Skeletal muscle tissue (tissue), 3 donors: ENCODE measurements at regions not wholly inside any gene's neighbourhood (a gene's known extent, or its start where the extent isn't known, plus 50 kb on each side); places are given as distances from the start of the nearest gene placed in this dataset.

Experiments
- H3K27ac ChIP-seq: one replicate; pipeline ENCODE4 v1.7.0; 2013; ENCODE audit warnings: mild to moderate bottlenecking, low read depth, low read length, inconsistent platforms
- H3K27me3 ChIP-seq, 3 donors: one replicate each; pipeline ENCODE4 v1.7.0; 2013; ENCODE audit warnings: low read length in 3 of 3; ENCODE audit not compliant: control insufficient read depth in 3 of 3, insufficient read depth in 3 of 3
- H3K36me3 ChIP-seq, 3 donors: one replicate each; pipeline ENCODE4 v1.7.0; 2013; ENCODE audit warnings: low read length in 3 of 3; ENCODE audit not compliant: control insufficient read depth in 3 of 3, insufficient read depth in 3 of 3
- H3K4me1 ChIP-seq, 3 donors: one replicate each; pipeline ENCODE4 v1.7.0; 2013; ENCODE audit warnings: low read length in 3 of 3, mild to moderate bottlenecking in 3 of 3; ENCODE audit not compliant: control insufficient read depth in 3 of 3, insufficient read depth in 3 of 3
- H3K4me3 ChIP-seq, 3 donors: one replicate each; pipeline ENCODE4 v1.7.0; 2013; ENCODE audit warnings: low read length in 3 of 3
- H3K9ac ChIP-seq, 3 donors: one replicate each; pipeline ENCODE4 v1.7.0; 2013; ENCODE audit warnings: low read length in 3 of 3, mild to moderate bottlenecking in 3 of 3, moderate library complexity in 2 of 3, low read depth in 1 of 3
- H3K9me3 ChIP-seq, 3 donors: one replicate each; pipeline ENCODE4 v1.7.0; 2013; ENCODE audit warnings: low read length in 3 of 3; ENCODE audit not compliant: control insufficient read depth in 3 of 3
- donor health status: Osteomylitis.

- no peak overlapping the region for H3K4me3 ChIP-seq
- H3K36me3 ChIP-seq = no peaks in the 10 kb centered on the region
- peaks cover 0 to 4% (median 0%) of the 10 kb centered on the region in 3 donors for H3K27me3 ChIP-seq
- H3K27ac ChIP-seq = no peak overlapping the region
- H3K9ac ChIP-seq = no peak overlapping the region
- no peaks in the 10 kb centered on the region for H3K4me1 ChIP-seq
- no peaks in the 10 kb centered on the region for H3K9me3 ChIP-seq
Measured at GRCh38 chr13:100810481-100810880, 135.9 kb upstream of the TMTC4 start.

DNA sequence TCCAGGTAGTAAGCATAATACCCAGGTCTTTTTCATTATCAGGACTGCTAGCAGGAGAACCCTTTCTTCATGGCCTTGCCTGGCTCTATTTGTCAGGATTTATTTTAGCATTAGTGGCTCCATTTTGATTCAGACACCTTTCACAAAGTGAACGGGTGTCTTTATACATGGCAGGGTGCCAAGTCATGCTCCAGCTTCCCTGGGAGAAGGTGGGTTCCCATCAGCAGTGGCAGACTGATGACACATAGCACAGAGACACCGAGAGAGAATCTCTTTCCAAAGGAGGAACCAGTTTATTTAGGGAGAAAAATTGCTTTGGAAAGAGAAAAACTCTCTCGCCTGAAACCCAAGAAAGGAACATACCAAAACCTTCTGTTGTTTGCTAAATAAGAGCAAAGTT, 135.3 kb upstream of the TMTC4 start:
- H3K4me1 ChIP-seq = no peaks in the 10 kb centered on the region
- H3K4me3 ChIP-seq = no peak overlapping the region
- H3K36me3 ChIP-seq = no peaks in the 10 kb centered on the region
- no peak overlapping the region for H3K9ac ChIP-seq
- no peak overlapping the region for H3K27ac ChIP-seq
- peaks cover 0 to 4% (median 0%) of the 10 kb centered on the region in 3 donors for H3K27me3 ChIP-seq
- H3K9me3 ChIP-seq = no peaks in the 10 kb centered on the region

- Histone ChIP-seq H3K27ac (no peak overlapping the region), H3K27me3 (peaks cover 0 to 4% (median 0%) of the 10 kb centered on the region in 3 donors), H3K4me3 (no peak overlapping the region), H3K9me3 (no peaks in the 10 kb centered on the region), H3K9ac (no peak overlapping the region), H3K4me1 (no peaks in the 10 kb centered on the region), H3K36me3 (no peaks in the 10 kb centered on the region)
Measured at GRCh38 chr13:100809129-100809390, 134.5 kb upstream of the TMTC4 start.

DNA sequence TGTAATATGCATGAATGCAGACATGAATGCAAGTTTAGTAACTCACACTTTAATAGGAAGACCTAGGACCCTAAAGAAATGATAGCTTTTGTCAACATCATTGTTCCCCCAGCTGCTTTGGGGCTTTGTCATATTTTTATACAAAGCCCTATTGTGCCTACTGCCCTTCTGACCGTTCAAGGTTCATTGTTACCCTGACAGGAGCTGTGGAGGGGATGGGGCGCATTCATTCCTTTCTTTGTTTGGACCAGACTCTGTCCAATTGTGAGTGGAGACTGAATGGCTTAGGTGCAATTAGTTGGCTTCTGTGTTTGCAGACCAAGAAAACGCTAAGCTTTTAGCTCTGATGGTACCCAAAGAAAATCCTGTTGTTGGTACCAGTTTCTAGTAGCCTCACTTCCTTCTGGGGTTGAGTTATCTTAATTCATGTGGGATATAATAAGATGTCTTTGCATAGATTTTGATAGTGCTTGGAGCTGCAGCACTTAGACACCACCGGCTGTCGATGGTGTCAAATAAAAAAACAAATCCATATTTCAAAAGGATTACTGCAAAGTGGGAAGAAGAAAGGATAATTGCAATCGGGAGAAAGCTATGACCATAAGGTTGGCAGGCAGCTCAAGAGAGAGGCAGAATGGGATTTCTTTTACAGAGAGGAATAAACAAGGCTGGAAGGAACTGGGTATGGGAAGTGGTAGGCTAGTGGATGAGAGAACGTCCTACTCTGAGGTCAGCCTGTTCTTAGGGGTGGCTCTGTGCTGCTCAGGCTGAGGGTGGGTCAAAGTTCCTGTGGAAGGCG, 133.9 kb upstream of the TMTC4 start:
- H3K9me3 ChIP-seq = no peaks in the 10 kb centered on the region

DNA sequence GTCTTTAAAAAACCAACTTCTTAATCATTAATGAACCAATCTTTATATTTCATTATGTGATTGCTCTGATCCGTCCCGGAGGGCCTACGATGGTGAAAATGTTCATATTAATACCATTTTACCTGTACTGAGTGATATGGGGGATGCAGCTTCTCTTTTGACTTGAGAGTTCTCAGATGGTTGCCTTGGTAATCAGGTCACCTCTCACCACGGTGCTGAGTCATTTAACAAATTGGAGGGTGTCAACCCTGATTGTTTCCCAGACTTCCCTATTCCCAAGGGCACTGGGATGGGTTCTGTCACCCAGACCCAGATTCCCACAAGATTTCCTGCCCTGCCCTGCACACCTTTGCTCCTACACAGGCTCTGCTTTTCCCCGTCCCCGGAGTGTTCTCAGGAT, 128.5 kb upstream of the TMTC4 start:
- Histone ChIP-seq H3K4me3 (no peak overlapping the region), H3K27me3 (peaks cover 0 to 4% (median 0%) of the 10 kb centered on the region in 3 donors), H3K27ac (no peak overlapping the region), H3K36me3 (no peaks in the 10 kb centered on the region), H3K9ac (no peak overlapping the region), H3K9me3 (no peaks in the 10 kb centered on the region), H3K4me1 (no peaks in the 10 kb centered on the region)

More for the DNA sequence above, 133.9 kb upstream of the TMTC4 start:
- Histone ChIP-seq H3K4me1 (no peaks in the 10 kb centered on the region), H3K9ac (no peak overlapping the region), H3K27ac (no peak overlapping the region), H3K27me3 (peaks cover 0 to 4% (median 0%) of the 10 kb centered on the region in 3 donors), H3K4me3 (no peak overlapping the region), H3K36me3 (no peaks in the 10 kb centered on the region)

GRCh38 chr13:100800283-100800875, 125.8 kb upstream of the TMTC4 start:
- peaks cover 0 to 4% (median 0%) of the 10 kb centered on the region in 3 donors for H3K27me3 ChIP-seq
- H3K4me1 ChIP-seq = no peaks in the 10 kb centered on the region
- no peaks in the 10 kb centered on the region for H3K36me3 ChIP-seq
- no peak overlapping the region for H3K4me3 ChIP-seq
- H3K9ac ChIP-seq = no peak overlapping the region
- no peak overlapping the region for H3K27ac ChIP-seq
- no peaks in the 10 kb centered on the region for H3K9me3 ChIP-seq

- Histone ChIP-seq H3K4me1 (no peaks in the 10 kb centered on the region), H3K36me3 (no peaks in the 10 kb centered on the region), H3K9me3 (no peaks in the 10 kb centered on the region), H3K27ac (no peak overlapping the region), H3K27me3 (peaks cover 0 to 4% (median 0%) of the 10 kb centered on the region in 3 donors), H3K4me3 (no peak overlapping the region), H3K9ac (no peak overlapping the region)
Measured at GRCh38 chr13:100798739-100799361, 124.3 kb upstream of the TMTC4 start.

- no peak overlapping the region for H3K4me3 ChIP-seq
- H3K36me3 ChIP-seq = no peaks in the 10 kb centered on the region
- H3K9ac ChIP-seq = no peak overlapping the region
- peaks cover 0 to 4% (median 0%) of the 10 kb centered on the region in 3 donors for H3K27me3 ChIP-seq
- H3K4me1 ChIP-seq = no peaks in the 10 kb centered on the region
- no peaks in the 10 kb centered on the region for H3K9me3 ChIP-seq
- no peak overlapping the region for H3K27ac ChIP-seq
Measured at GRCh38 chr13:100797921-100798320, 123.3 kb upstream of the TMTC4 start.

- H3K9me3 ChIP-seq = no peaks in the 10 kb centered on the region
Measured at GRCh38 chr13:100796463-100796862, 121.9 kb upstream of the TMTC4 start.

GRCh38 chr13:100794575-100794974, 120.0 kb upstream of the TMTC4 start:
- no peaks in the 10 kb centered on the region for H3K9me3 ChIP-seq
- H3K36me3 ChIP-seq = no peaks in the 10 kb centered on the region
- peaks cover 0 to 4% (median 0%) of the 10 kb centered on the region in 3 donors for H3K27me3 ChIP-seq
- no peak overlapping the region for H3K27ac ChIP-seq
- H3K4me3 ChIP-seq = no peak overlapping the region
- no peaks in the 10 kb centered on the region for H3K4me1 ChIP-seq
- H3K9ac ChIP-seq = no peak overlapping the region

More at GRCh38 chr13:100796463-100796862, 121.9 kb upstream of the TMTC4 start:
- Histone ChIP-seq H3K36me3 (no peaks in the 10 kb centered on the region), H3K4me1 (no peaks in the 10 kb centered on the region), H3K9ac (no peak overlapping the region), H3K4me3 (no peak overlapping the region), H3K27me3 (peaks cover 0 to 4% (median 0%) of the 10 kb centered on the region in 3 donors), H3K27ac (no peak overlapping the region)
